ENCODE measurements at regions not wholly inside any gene's neighbourhood (a gene's known extent, or its start where the extent isn't known, plus 50 kb on each side); places are given as distances from the start of the nearest gene placed in this dataset.

DNA sequence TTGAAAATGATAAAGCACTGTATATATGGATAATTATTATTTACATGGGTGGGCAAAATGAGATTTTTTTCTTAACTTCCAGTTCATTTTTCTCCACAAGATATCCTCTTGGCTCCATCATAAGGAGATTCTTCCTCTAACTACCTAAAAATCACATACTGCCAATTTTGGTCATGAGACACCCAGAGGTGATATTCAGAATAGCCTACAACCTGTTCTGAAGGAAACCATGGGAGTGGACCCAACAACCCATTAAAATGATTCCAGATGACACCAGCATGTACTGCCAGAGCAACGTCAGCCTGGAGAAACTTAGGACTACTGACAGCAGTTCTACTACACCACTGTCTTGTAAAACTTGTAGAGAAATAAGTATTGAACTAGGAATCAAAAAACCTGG, 136.3 kb upstream of the TMPO start:
- TF ChIP-seq, protein P1, sequence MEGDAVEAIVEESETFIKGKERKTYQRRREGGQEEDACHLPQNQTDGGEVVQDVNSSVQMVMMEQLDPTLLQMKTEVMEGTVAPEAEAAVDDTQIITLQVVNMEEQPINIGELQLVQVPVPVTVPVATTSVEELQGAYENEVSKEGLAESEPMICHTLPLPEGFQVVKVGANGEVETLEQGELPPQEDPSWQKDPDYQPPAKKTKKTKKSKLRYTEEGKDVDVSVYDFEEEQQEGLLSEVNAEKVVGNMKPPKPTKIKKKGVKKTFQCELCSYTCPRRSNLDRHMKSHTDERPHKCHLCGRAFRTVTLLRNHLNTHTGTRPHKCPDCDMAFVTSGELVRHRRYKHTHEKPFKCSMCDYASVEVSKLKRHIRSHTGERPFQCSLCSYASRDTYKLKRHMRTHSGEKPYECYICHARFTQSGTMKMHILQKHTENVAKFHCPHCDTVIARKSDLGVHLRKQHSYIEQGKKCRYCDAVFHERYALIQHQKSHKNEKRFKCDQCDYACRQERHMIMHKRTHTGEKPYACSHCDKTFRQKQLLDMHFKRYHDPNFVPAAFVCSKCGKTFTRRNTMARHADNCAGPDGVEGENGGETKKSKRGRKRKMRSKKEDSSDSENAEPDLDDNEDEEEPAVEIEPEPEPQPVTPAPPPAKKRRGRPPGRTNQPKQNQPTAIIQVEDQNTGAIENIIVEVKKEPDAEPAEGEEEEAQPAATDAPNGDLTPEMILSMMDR (IDR thresholded peaks at IDR 0.05), result no peak
- TF ChIP-seq POLR2AphosphoS5 (IDR thresholded peaks at IDR 0.05) (no peak), POLR2A (IDR thresholded peaks at IDR 0.05) (no peak)

Measured in breast epithelium (tissue), 3 donors.